ENCODE measurements at regions not wholly inside any gene's neighbourhood (a gene's known extent, or its start where the extent isn't known, plus 50 kb on each side); places are given as distances from the start of the nearest gene placed in this dataset.

- ATAC-seq (ENCODE audit: low FRiP score) (no peak), DNase-seq (ENCODE audit: low spot score) (no peak)
- no peak for TF ChIP-seq CTCF (IDR thresholded peaks at IDR 0.05)
Measured at GRCh38 chr20:40108321-40108720, 580.7 kb downstream of the MAFB start.

GRCh38 chr20:40104959-40105358 is 584.1 kb downstream of the MAFB start:
- ATAC-seq (ENCODE audit: low FRiP score): no peak
- no peak for TF ChIP-seq CTCF (IDR thresholded peaks at IDR 0.05)
- DNase-seq (ENCODE audit: low spot score): no peak

- ATAC-seq (ENCODE audit: low FRiP score) (no peak), DNase-seq (ENCODE audit: low spot score) (no peak)
- no peak for TF ChIP-seq CTCF (IDR thresholded peaks at IDR 0.05)
Measured at GRCh38 chr20:40103420-40103819, 585.6 kb downstream of the MAFB start.

GRCh38 chr20:40101560-40101959 is 587.5 kb downstream of the MAFB start:
- no peak for TF ChIP-seq CTCF (IDR thresholded peaks at IDR 0.05)
- ATAC-seq (ENCODE audit: low FRiP score) (no peak), DNase-seq (ENCODE audit: low spot score) (no peak)

GRCh38 chr20:40100261-40100660 is 588.8 kb downstream of the MAFB start:
- no peak for ATAC-seq (ENCODE audit: low FRiP score)
- no peak for DNase-seq (ENCODE audit: low spot score)
- TF ChIP-seq CTCF (IDR thresholded peaks at IDR 0.05): no peak

GRCh38 chr20:40090236-40090635 is 598.8 kb downstream of the MAFB start:
- no peak for TF ChIP-seq CTCF (IDR thresholded peaks at IDR 0.05)
- ATAC-seq (ENCODE audit: low FRiP score) (no peak), DNase-seq (ENCODE audit: low spot score) (no peak)

GRCh38 chr20:40087496-40087895 is 601.5 kb downstream of the MAFB start:
- ATAC-seq (ENCODE audit: low FRiP score): no peak
- DNase-seq (ENCODE audit: low spot score): no peak
- no peak for TF ChIP-seq CTCF (IDR thresholded peaks at IDR 0.05)

All from omental fat pad (tissue), 3 donors.